ENCODE measurements at regions not wholly inside any gene's neighbourhood (a gene's known extent, or its start where the extent isn't known, plus 50 kb on each side); places are given as distances from the start of the nearest gene placed in this dataset.

GRCh38 chr18:2423761-2424160 lies 147.5 kb downstream of the METTL4 start:
- DNase-seq (ENCODE audit: low read depth in 3 of 3): no peak

- DNase-seq (ENCODE audit: low read depth in 3 of 3): no peak
These were observed 146.9 kb downstream of the METTL4 start for GRCh38 chr18:2424420-2424819.

GRCh38 chr18:2425426-2426317 lies 145.6 kb downstream of the METTL4 start:
- DNase-seq (ENCODE audit: low read depth in 3 of 3): no peak

GRCh38 chr18:2430191-2430590 lies 141.1 kb downstream of the METTL4 start:
- DNase-seq (ENCODE audit: low read depth in 3 of 3): no peak

GRCh38 chr18:2431806-2432205 lies 139.5 kb downstream of the METTL4 start:
- DNase-seq (ENCODE audit: low read depth in 3 of 3): no peak

DNA sequence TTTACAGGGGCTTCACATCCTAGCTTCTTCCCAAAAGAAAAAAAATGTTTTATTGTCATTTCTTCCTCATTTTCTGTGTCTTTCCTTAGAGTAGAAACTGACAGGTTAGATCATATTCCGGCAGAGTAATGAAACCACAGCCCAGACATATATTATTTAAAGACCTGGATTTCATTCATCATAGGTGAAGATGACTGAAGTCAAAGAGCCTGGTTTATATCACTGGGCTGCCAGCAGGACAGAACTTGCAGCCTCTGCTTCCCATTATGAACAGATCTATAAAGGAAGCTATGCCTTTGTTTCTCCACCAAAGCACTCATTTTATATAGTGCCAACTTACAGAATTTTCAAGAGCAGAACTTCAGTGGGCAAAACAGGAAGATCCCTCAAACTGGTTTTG lies 137.9 kb downstream of the METTL4 start:
- no peak for DNase-seq (ENCODE audit: low read depth in 3 of 3)

DNA sequence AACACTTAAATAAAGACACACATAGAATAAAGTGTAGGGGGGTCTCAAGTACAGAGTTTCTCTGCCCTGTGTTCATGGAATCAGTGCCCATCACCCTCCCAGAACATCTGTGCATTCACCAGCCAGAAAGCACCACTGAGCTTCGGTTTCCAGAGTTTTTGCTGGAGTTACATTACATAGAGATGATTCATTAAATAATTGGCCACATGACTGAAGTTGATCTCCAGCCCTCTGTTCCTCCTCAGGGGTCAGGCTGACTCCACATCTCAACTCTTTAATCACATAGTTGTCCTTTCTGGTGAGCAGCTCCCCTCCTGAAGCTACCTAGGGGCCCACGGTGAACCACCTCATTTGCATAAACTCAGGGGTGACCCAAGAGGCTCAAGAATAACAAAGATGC lies 129.8 kb downstream of the METTL4 start:
- no peak for DNase-seq (ENCODE audit: low read depth in 3 of 3)

- DNase-seq (ENCODE audit: low read depth in 3 of 3): no peak
These were observed 129.3 kb downstream of the METTL4 start for GRCh38 chr18:2442006-2442405.

DNA sequence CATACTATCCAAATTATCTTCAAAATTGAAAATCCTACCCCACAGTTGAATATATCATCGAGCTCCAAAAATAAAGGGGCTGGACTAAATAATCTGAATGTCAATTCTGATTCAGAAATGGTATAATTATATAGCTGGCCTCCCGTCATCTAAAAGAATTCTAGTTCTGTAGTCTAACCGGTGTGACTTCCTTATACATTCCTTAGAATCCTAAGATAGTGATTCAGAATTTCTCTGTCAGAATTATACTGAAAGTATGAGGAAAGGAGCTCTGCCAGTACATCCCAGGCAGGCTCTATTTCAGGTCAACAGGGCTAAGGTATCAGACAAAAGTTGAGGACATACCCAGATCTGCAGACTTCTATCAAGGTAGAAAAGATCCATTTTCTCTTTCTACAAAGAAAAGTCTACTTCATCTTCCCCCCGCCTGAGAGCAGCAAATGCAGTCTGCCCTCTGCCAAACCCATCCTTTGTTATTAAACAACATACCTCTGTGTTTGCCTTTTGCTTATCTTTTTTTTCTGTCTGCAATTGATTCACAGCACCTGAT lies 128.5 kb downstream of the METTL4 start:
- DNase-seq (ENCODE audit: low read depth in 3 of 3): no peak

GRCh38 chr18:2444201-2444875 lies 127.0 kb downstream of the METTL4 start:
- no peak for DNase-seq (ENCODE audit: low read depth in 3 of 3)

GRCh38 chr18:2448565-2449151 lies 122.6 kb downstream of the METTL4 start:
- DNase-seq (ENCODE audit: low read depth in 3 of 3): no peak

GRCh38 chr18:2451556-2451955 lies 119.7 kb downstream of the METTL4 start:
- no peak for DNase-seq (ENCODE audit: low read depth in 3 of 3)

GRCh38 chr18:2459886-2460285 lies 111.4 kb downstream of the METTL4 start:
- no peak for DNase-seq (ENCODE audit: low read depth in 3 of 3)

DNA sequence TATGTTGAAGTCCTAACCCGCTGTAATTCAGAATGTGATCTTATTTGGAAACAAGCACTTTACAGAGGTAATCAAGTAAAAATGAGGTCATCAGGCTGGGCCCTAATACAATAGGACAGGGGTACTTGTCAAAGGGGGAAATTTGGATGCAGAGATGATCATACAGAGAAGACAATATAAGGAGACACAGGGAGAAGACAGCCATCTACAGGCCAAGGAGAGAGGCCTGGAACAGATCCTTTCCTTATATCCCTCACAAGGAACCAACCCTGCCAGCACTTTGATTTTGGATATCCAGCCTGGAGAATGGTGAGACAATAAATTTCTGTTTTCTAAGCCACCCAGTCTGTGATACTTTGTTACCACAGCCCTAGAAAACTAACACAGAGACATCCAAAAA lies 104.3 kb downstream of the METTL4 start:
- no peak for DNase-seq (ENCODE audit: low read depth in 3 of 3)

DNA sequence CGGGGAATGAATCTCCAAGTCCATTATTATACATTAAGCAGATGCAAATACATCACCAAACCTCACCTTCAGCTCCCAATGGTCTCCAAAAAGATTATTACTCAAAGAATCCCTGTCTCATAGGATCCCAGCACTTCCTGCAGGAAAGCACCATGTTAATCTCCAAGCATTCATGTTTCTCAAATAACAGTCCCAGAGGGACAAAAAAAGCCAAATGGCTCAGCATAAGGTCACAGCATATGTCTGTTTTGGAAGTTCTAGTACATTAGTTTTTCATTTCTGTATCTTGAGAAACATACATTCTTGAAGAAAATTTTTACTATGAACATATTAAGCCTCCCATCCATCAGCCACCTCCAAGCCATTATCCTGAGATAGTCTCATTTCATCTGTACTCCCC lies 103.3 kb downstream of the METTL4 start:
- no peak for DNase-seq (ENCODE audit: low read depth in 3 of 3)

DNA sequence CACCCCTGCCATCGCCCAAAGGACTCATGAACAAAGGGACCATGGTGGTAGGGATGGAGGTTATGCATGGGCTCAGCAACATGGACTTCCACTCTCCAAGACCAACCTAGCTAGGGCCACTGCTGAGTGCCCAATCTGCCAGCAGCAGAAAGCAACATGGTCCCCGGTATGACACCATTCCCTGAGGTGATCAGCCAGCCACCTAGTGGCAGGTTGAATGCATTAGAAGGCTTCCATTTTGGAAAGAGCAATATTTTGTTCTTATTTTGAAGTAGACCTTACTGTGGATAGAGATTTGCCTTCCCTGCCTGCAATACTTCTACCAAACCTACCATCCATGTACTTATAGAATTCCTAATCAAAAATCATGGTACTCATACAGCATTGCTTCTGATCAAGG lies 99.8 kb downstream of the METTL4 start:
- no peak for DNase-seq (ENCODE audit: low read depth in 3 of 3)

DNA sequence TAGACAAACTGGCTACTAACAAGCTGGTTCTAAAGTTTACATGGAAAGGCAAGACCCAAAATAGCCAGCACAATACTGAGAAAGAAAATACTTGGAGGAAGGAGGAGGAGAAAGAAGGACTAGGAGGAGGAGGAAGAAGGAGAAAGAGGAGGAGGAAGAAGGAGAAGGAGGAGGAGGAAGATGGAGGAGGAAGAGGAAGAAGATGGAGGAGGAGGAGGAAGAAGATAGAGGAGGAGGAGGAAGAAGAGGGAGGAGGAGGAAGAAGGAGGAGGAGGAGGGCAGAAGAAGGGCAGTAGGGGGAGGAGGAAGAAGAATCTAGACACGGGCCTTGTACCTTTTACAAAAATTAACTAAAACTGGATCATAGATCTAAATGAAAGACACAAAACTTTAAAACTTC lies 92.6 kb downstream of the METTL4 start:
- no peak for DNase-seq (ENCODE audit: low read depth in 3 of 3)

GRCh38 chr18:2480536-2480935 lies 90.8 kb downstream of the METTL4 start:
- no peak for DNase-seq (ENCODE audit: low read depth in 3 of 3)

GRCh38 chr18:2482706-2483475 lies 88.4 kb downstream of the METTL4 start:
- no peak for DNase-seq (ENCODE audit: low read depth in 3 of 3)

DNA sequence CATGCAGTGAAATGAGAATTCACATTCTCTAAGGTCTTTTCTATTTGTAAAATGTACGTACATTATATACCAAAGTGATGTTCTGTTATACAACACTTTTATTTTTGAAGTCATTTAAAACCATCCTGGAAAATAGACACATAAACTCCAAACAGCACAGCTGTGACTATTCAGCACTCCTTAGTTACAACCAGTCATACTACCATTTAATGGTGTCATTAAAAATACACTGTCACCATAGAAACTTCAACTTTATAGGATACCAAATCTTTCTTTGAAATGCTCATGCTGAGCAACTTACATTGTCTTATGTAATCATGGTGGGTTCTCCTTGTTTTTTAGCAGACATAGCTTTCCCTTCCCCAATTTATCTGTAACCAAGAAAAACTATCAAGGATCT lies 85.3 kb downstream of the METTL4 start:
- DNase-seq (ENCODE audit: low read depth in 3 of 3): no peak

DNA sequence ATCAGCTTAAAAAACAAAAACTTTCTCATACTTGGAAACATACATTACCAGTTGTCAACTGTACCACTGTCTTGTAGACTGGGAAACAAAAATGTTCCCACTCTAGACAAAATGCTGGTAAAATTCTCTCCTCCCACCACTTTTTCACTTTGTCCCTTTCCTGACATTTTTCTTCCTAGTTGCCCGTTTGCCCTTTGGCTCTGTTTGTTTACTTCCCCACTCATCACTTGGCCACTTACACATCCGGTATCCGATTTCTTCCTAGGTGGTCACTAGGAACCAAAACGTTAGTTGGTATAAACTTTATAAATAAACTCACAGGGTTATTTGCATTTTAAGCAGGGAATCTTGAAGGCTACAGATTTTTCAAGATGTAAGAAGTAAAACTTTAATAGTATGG lies 84.9 kb downstream of the METTL4 start:
- DNase-seq (ENCODE audit: low read depth in 3 of 3): no peak
